ENCODE measurements at regions not wholly inside any gene's neighbourhood (a gene's known extent, or its start where the extent isn't known, plus 50 kb on each side); places are given as distances from the start of the nearest gene placed in this dataset.

- TF ChIP-seq CLOCK (CRISPR knock-in tag; IDR thresholded peaks at IDR 0.05; ENCODE audit: borderline replicate concordance): no peak
- TF ChIP-seq PHF21A (IDR thresholded peaks at IDR 0.05; ENCODE audit: borderline replicate concordance, low read depth): no peak
- no peak for TF ChIP-seq ZNF668 (CRISPR knock-in tag; IDR thresholded peaks at IDR 0.05)
- TF ChIP-seq ZNF408 (CRISPR knock-in tag; IDR thresholded peaks at IDR 0.05; ENCODE audit: low read depth): no peak
- peak; percentile 84 for TF ChIP-seq DPF2 (IDR thresholded peaks at IDR 0.05)
- no peak for TF ChIP-seq ZKSCAN8 (CRISPR knock-in tag; IDR thresholded peaks at IDR 0.05)
- TF ChIP-seq HDGF (IDR thresholded peaks at IDR 0.05): no peak
- TF ChIP-seq SIN3A (IDR thresholded peaks at IDR 0.05; ENCODE audit: borderline replicate concordance in 2 of 2, control insufficient read depth in 1 of 2, low read depth in 2 of 2, low read length in 2 of 2): no peak
- TF ChIP-seq KAT8 (IDR thresholded peaks at IDR 0.05; ENCODE audit: low read depth): no peak
- no peak for TF ChIP-seq PYGO2 (tag; IDR thresholded peaks at IDR 0.05)
- TF ChIP-seq ZNF740 (CRISPR knock-in tag; IDR thresholded peaks at IDR 0.05): no peak
- no peak for TF ChIP-seq ZNF740 (tag; IDR thresholded peaks at IDR 0.05)
- no peak for TF ChIP-seq ZFX (CRISPR knock-in tag; IDR thresholded peaks at IDR 0.05)
- TF ChIP-seq ZKSCAN1 (IDR thresholded peaks at IDR 0.05; ENCODE audit: low read depth, low read length): no peak
- TF ChIP-seq TRIM24 (IDR thresholded peaks at IDR 0.05): peak; percentile 77 to 89
- no peak for TF ChIP-seq ETS1 (conservative IDR thresholded peaks at IDR 0.05; ENCODE audit: control insufficient read depth, low read depth, low read length)
- no peak for TF ChIP-seq SIN3B (IDR thresholded peaks at IDR 0.05; ENCODE audit: low read depth)
- no peak for TF ChIP-seq EHMT2 (IDR thresholded peaks at IDR 0.05)
- no peak for TF ChIP-seq LARP7 (IDR thresholded peaks at IDR 0.05)
- no peak for TF ChIP-seq TFE3 (CRISPR knock-in tag; IDR thresholded peaks at IDR 0.05)
- TF ChIP-seq E2F8 (IDR thresholded peaks at IDR 0.05; ENCODE audit: low read depth, partially characterized antibody): no peak
- no peak for TF ChIP-seq FOXK1 (CRISPR knock-in tag; IDR thresholded peaks at IDR 0.05; ENCODE audit: borderline replicate concordance)
These were observed 97.0 kb upstream of the FN1 start (continued) for GRCh38 chr2:215532844-215533243.
